GM12892 (cell line): ENCODE measurements at regions not wholly inside any gene's neighbourhood (a gene's known extent, or its start where the extent isn't known, plus 50 kb on each side); places are given as distances from the start of the nearest gene placed in this dataset.
"Not testable (repeated sequence)": the region's sequence is repeated elsewhere in the genome, so short reads cannot be mapped to it uniquely, and the experiment has no call there.

Experiments used
- DNase-seq: peaks from one replicate; pipeline ENCODE4 v3.0.0; 2011; ENCODE audit not compliant: insufficient read length
- FAIRE-seq: peaks from 2 replicates; lab custom pipeline; 2011; peaks lifted over from hg19 to GRCh38; lab: Jason Lieb, UNC
- POLR2A ChIP-seq: IDR thresholded peaks from 2 replicates; pipeline ENCODE4 v1.6.1; 2011; ENCODE audit warnings: low read depth, low read length, control low read depth
- POLR2AphosphoS5 ChIP-seq: IDR thresholded peaks from 2 replicates; pipeline ENCODE4 v1.6.1; 2011; ENCODE audit warnings: low read depth, low read length, control low read depth
- TAF1 ChIP-seq: IDR thresholded peaks from 2 replicates; pipeline ENCODE4 v1.6.1; 2011; ENCODE audit warnings: low read depth, mild to moderate bottlenecking, control low read depth, low read length, borderline replicate concordance

GRCh38 chr14:41488401-41488800, 118.3 kb upstream of the LRFN5 start:
- TF ChIP-seq TAF1: no peak
- no peak for TF ChIP-seq POLR2AphosphoS5
- TF ChIP-seq POLR2A: no peak
- no peak for DNase-seq
- FAIRE-seq: no peak

GRCh38 chr14:41482861-41483260, 123.8 kb upstream of the LRFN5 start:
- no peak for FAIRE-seq
- no peak for DNase-seq
- TF ChIP-seq TAF1: no peak
- no peak for TF ChIP-seq POLR2AphosphoS5
- no peak for TF ChIP-seq POLR2A

GRCh38 chr14:41476526-41476925, 130.2 kb upstream of the LRFN5 start:
- FAIRE-seq (no peak), DNase-seq (no peak)
- no peak for TF ChIP-seq POLR2AphosphoS5
- no peak for TF ChIP-seq POLR2A
- no peak for TF ChIP-seq TAF1

- no peak for DNase-seq
- no peak for FAIRE-seq
- TF ChIP-seq TAF1 (no peak), POLR2AphosphoS5 (no peak), POLR2A (no peak)
Observed at GRCh38 chr14:41461380-41461779, 145.3 kb upstream of the LRFN5 start.

GRCh38 chr14:41457393-41457792, 149.3 kb upstream of the LRFN5 start:
- DNase-seq (no peak), FAIRE-seq (no peak)
- TF ChIP-seq POLR2AphosphoS5 (no peak), TAF1 (no peak), POLR2A (no peak)

- no peak for FAIRE-seq
- DNase-seq: no peak
- TF ChIP-seq POLR2A: no peak
- TF ChIP-seq POLR2AphosphoS5: no peak
- TF ChIP-seq TAF1: no peak
Observed at GRCh38 chr14:41449066-41449465, 157.6 kb upstream of the LRFN5 start.

- DNase-seq (no peak), FAIRE-seq (no peak)
- TF ChIP-seq POLR2AphosphoS5 (no peak), POLR2A (no peak), TAF1 (no peak)
Observed at GRCh38 chr14:41446008-41446407, 160.7 kb upstream of the LRFN5 start.

- no peak for TF ChIP-seq POLR2A
- no peak for TF ChIP-seq TAF1
- TF ChIP-seq POLR2AphosphoS5: no peak
- FAIRE-seq: no peak
- DNase-seq: no peak
Observed at GRCh38 chr14:41423503-41423902, 183.2 kb upstream of the LRFN5 start.

GRCh38 chr14:41421308-41421707, 185.4 kb upstream of the LRFN5 start:
- not testable (repeated sequence) for FAIRE-seq, DNase-seq

- no peak for FAIRE-seq
Observed at GRCh38 chr14:41419709-41420108, 187.0 kb upstream of the LRFN5 start.

GRCh38 chr14:41418851-41419250, 187.8 kb upstream of the LRFN5 start:
- FAIRE-seq (no peak), DNase-seq (no peak)
- TF ChIP-seq POLR2AphosphoS5 (no peak), TAF1 (no peak)

More at GRCh38 chr14:41419709-41420108, 187.0 kb upstream of the LRFN5 start:
- DNase-seq: no peak
- TF ChIP-seq POLR2AphosphoS5: no peak
- no peak for TF ChIP-seq TAF1
- no peak for TF ChIP-seq POLR2A

GRCh38 chr14:41409806-41410205, 196.9 kb upstream of the LRFN5 start:
- DNase-seq (no peak), FAIRE-seq (no peak)
- TF ChIP-seq TAF1 (no peak), POLR2A (no peak), POLR2AphosphoS5 (no peak)

GRCh38 chr14:41404126-41404525, 202.6 kb upstream of the LRFN5 start:
- FAIRE-seq: no peak
- DNase-seq: no peak
- no peak for TF ChIP-seq POLR2AphosphoS5
- TF ChIP-seq POLR2A: no peak
- TF ChIP-seq TAF1: no peak
